NOMO-1 treated with dmso at 0.1 percent for 144 hours (cell line): ENCODE measurements at regions not wholly inside any gene's neighbourhood (a gene's known extent, or its start where the extent isn't known, plus 50 kb on each side); places are given as distances from the start of the nearest gene placed in this dataset.

ENCODE experiments used
- DNase-seq: peaks from one replicate; lab custom pipeline; 2025; ENCODE audit not compliant: unreplicated experiment; lab: John Stamatoyannopoulos, UW

- DNase-seq: no peak
Observed at GRCh38 chr17:33633446-33633845, 340.4 kb upstream of the ASIC2 start.

- no peak for DNase-seq
Observed at GRCh38 chr17:33637534-33637933, 344.4 kb upstream of the ASIC2 start.

DNA sequence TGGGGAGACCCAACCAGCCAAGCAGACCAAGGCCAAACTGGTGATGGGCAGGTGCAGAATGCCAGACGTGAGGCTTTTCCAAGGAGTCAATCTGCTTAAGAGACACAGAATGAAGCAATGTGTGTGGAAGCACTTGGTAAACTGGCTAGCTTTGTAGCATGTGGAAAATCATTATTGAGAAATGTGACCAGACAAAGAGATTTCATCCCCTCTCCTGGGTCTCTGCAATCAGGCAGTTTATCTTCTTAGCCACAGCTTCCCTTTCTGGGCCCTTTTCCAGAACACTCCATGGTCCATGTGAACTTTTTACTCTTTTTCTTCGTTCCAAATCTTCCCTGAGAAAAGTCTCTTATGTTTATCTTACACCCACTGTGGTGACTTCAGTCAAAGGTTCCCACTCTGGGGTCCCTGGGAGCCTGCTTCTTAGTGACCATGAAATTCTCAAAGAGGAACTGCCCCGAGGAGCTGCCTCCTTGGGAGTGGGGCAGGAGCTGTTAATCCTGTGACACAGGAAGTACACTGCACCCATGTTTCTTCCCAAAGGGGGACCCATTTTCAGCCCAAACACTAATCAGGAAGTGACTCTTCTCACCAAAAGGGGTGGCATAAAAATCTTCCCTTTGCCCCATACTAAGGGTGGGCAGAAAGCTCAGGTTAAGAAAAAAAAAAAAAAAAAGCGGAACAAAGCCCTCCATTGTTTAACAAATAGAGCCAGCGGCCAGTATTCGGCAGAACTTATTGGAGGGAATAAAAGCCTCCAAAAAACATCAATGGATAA lies 346.2 kb upstream of the ASIC2 start:
- DNase-seq: peak; percentile 46

DNA sequence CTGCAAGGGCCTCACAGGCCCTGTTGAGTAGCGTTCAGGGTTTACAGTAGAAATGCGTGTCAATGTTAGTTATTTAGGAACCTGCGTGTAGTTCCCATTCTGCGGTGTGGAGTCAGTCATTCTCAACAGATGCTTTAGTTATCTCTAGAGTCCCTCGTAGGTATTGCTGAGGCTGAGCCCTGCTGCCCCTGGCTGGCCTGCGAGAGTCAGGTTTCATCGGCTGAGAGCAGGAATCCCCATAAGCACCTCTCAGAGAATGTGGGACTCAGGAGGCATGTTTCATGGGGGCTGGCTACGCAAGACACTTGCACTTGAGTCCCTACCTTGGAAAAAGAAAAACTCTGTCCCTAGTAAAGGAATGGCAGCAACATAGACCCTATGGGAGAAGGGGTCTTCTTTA lies 347.5 kb upstream of the ASIC2 start:
- DNase-seq: no peak

DNA sequence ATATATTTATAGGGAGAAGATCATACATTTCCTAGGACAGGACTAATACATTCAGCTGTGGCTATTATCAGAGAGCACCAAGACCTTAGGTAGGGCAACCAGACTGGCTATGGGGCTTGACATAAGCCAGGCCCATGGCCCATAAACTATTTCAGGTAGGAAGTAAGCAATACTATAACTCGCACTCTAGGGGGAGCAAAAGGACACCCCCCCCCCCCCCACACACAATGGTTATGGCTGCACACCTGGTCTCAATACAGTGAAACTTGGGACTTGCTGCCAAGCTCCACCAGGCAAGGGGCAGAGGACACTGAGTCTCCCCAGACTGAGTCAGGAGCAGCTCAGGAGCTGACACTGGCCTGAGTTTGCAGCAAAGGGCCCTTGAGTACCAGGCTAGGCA lies 348.9 kb upstream of the ASIC2 start:
- DNase-seq: no peak

DNA sequence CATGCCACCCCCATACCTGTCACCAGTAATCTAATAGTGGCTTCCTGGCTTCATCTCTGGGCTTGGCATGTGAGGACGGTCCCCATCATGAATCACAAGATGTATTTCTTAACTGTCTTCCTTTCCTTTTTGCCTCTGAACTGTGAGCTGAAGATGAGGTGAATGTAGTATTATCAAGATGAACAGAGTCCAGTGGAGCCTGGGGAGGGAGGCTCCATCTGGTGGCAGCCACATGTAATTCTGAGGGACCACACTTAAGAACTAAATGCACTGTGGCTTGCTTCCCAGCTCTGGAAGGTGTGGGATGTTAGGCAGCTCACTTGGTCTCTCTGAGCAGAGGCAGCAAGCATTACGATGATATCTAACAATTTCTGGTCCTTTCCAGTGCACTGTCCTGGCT lies 354.9 kb upstream of the ASIC2 start:
- no peak for DNase-seq

- DNase-seq: no peak
Observed at GRCh38 chr17:33650304-33650703, 357.2 kb upstream of the ASIC2 start.

DNA sequence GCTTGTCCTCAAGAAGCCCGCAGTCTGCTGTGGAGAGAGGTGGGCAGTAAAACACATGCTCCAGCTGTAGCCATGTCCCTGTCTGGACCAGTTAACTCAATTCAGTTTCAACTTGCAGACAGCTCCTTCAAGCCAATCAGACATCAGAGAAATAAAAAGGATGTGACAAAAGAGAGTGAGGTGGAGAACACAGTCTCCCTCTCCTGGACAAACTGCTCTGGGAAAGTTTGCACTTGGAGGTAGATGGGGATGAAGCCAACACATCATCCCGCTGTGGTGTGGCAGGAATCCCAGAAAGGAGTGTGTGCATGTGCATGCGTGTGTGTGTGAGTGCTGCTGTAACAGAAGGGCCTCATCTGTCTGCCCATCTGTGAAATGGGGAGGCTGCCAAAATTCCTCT lies 358.6 kb upstream of the ASIC2 start:
- no peak for DNase-seq

DNA sequence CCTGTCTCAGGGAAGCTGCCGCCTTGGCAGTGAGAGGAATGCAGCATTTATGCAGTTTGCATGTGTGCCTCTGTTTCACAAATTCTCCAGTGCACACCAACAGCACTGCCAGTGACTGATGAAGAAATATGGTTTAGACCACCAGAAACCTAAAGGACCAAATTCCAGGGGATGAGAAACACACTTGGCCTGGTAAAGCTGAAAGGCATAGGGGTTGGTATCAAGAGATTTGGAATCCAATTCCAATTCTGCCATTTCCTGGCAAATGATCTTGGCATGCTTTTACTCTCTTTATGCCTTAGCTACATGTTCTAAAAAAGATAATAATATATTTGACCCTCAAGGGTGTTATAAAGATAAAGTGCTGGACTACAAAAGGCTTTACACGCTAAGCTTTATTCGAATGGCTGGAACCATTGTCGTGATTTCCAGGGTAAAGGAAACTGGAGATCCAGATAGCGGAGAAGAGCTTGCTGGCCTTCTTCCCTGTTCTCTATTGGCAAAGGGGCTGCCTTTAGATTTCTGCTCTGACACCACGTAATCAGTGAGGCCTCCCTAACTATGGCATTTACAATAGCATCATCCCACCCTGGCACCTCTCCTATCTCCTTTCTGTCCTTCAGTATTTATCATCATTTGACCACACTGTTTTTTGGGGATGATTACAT lies 359.8 kb upstream of the ASIC2 start:
- DNase-seq: no peak

- DNase-seq: no peak
Observed at GRCh38 chr17:33653399-33653788, 360.3 kb upstream of the ASIC2 start.

- DNase-seq: no peak
Observed at GRCh38 chr17:33657181-33657580, 364.1 kb upstream of the ASIC2 start.

DNA sequence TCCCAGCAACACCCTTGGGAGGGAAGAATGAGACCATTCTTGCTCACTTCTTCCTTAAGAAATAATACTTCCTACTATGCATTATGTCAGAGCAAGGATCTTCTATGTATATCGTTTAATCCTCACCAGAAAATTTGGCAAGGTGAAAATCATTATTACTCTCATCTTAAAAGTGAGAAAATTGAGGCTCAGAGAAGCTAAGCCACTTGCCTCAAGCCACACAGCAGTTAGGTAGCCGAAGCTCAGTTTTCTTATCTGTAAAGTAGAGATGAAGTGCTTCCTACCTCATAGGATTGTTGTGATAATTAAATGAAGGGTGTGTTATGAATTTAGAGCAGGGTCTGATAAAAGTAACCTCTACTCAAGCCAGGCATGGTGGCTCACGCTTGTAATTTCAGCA lies 368.9 kb upstream of the ASIC2 start:
- DNase-seq: no peak

- no peak for DNase-seq
Observed at GRCh38 chr17:33664116-33664840, 371.2 kb upstream of the ASIC2 start.

GRCh38 chr17:33667052-33667509 lies 374.0 kb upstream of the ASIC2 start:
- no peak for DNase-seq

- no peak for DNase-seq
Observed at GRCh38 chr17:33667671-33668070, 374.6 kb upstream of the ASIC2 start.

GRCh38 chr17:33668516-33668915 lies 375.4 kb upstream of the ASIC2 start:
- DNase-seq: no peak

DNA sequence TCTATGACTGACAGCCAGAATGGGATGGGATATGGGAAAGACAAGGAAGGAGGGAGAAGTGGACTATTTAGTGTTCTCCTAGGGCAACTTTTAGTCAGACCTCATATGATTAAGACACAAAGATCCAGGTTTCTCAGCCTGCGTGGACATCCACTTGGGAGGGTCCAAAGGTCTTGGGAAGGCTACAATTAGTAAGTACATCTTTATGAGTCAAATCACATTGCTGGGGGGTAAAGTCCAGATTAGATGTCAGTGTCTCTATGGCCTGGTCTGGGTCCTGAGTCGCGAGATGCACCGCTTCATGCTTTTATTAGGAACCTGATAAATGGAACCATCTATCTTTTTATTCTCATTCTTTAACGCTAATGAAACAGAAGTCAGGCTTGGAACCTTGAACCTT lies 378.4 kb upstream of the ASIC2 start:
- no peak for DNase-seq

DNA sequence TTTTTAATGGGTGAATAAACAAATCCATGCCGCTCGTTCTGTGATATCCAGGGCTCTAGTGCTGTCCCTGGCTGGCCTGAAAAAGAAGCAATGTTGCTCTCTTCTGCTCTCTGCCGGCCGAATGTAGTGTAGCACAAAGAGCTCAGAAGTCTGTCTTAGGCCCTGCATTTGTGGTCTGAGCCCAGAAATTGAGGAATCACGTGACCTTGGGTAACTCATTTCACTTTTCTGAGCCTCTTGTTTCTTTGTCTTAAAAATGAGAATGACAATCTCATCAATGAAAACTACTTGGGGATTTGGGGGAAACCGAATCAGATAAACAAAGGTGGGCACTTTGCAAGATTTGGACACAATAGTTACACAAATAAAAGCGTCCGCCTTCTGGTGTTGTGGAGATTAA lies 381.6 kb upstream of the ASIC2 start:
- DNase-seq: peak; percentile 46

- DNase-seq: no peak
Observed at GRCh38 chr17:33676444-33676843, 383.3 kb upstream of the ASIC2 start.

DNA sequence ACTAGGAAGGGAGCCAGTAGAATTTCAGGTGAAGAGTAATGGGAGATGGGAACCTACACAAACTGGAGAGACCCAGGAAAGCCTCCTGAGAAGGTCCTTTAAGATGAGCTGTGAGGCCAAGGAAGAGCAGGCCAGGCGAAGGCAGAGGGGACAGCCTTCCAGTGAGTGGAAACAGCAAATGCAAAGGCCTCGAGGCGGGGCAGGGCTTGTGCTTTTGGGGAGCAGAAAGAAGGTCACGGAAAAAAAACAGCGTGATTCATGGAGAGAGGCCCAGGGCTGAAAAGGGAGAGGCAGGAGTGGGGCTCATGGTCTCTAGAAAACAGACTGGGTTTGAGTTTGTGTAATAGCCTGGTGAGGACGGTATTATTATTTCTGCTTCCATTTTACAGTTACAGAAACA lies 386.5 kb upstream of the ASIC2 start:
- DNase-seq: no peak

GRCh38 chr17:33680472-33680871 lies 387.4 kb upstream of the ASIC2 start:
- no peak for DNase-seq

- no peak for DNase-seq
Observed at GRCh38 chr17:33682599-33682998, 389.5 kb upstream of the ASIC2 start.
